Osteoblast (primary cell): ENCODE measurements at regions not wholly inside any gene's neighbourhood (a gene's known extent, or its start where the extent isn't known, plus 50 kb on each side); places are given as distances from the start of the nearest gene placed in this dataset.

Source experiments
- DNase-seq: peaks from one replicate; pipeline ENCODE4 v3.0.0; 2011; ENCODE audit warnings: low spot score, mixed read lengths; ENCODE audit not compliant: insufficient read length; ENCODE audit errors: missing footprints
- H2AFZ ChIP-seq: 2 replicates; pipeline ENCODE4 v1.6.0; 2011; ENCODE audit warnings: mild to moderate bottlenecking, low read length
- H3K27ac ChIP-seq: 2 replicates; pipeline ENCODE4 v1.5.1; 2011; ENCODE audit warnings: mild to moderate bottlenecking, low read depth, low read length, moderate library complexity
- H3K27me3 ChIP-seq: 2 replicates; pipeline ENCODE4 v1.6.0; 2012; ENCODE audit warnings: mild to moderate bottlenecking, control low read depth, inconsistent platforms, low read length, moderate library complexity; ENCODE audit not compliant: insufficient read depth
- H3K36me3 ChIP-seq: 2 replicates; pipeline ENCODE4 v1.5.1; 2011; ENCODE audit warnings: mild to moderate bottlenecking, low read length, control low read depth, moderate library complexity; ENCODE audit not compliant: insufficient read depth
- H3K4me1 ChIP-seq: 2 replicates; pipeline ENCODE4 v1.5.1; 2011; ENCODE audit warnings: mild to moderate bottlenecking, low read length, control low read depth, moderate library complexity; ENCODE audit not compliant: insufficient read depth
- H3K4me2 ChIP-seq: 2 replicates; pipeline ENCODE4 v1.6.0; 2011; ENCODE audit warnings: mild to moderate bottlenecking, low read length; ENCODE audit not compliant: insufficient read depth
- H3K4me3 ChIP-seq: fragments of 200-600 bp; sonication (generic); 3 replicates; pipeline ENCODE4 v1.5.1; 2012; ENCODE audit warnings: mild to moderate bottlenecking, low read length, inconsistent platforms; ENCODE audit not compliant: insufficient read depth
- H3K79me2 ChIP-seq: 2 replicates; pipeline ENCODE4 v1.6.0; 2012; ENCODE audit warnings: mild to moderate bottlenecking, low read length, control low read depth, inconsistent platforms; ENCODE audit not compliant: insufficient read depth
- H3K9me3 ChIP-seq: 2 replicates; pipeline ENCODE4 v1.5.1; 2011; ENCODE audit warnings: low read depth, low read length, control low read depth
- H4K20me1 ChIP-seq: 2 replicates; pipeline ENCODE4 v1.6.0; 2012; ENCODE audit warnings: mild to moderate bottlenecking, low read length, control low read depth; ENCODE audit not compliant: insufficient read depth
- CTCF ChIP-seq: IDR thresholded peaks from 2 replicates; pipeline ENCODE4 v1.5.1; 2011; ENCODE audit warnings: mild to moderate bottlenecking, low read depth, low read length, moderate library complexity; ENCODE audit errors: extremely low read depth

DNA sequence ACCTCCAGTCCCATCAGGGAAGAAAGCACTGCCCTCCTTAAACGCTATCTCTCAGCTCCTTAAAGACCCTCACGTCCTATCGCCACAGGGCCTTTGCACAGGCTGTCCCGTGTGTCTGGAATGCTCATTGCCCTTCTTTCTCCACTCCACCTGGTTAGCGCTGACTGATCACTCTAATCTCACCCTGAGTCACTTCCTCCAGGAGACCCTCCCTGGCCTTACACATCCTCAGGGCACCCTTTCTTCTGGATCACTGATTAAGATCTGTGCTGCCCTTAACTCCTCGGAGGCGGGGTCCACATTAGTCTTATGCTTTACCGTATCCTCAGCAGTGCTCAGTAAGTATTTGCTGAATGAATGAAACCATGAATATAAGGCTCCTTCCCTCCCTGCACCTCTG, 94.7 kb downstream of the SYNE3 start:
- Histone ChIP-seq H3K79me2 (no peaks in the 10 kb centered on the region), H3K27ac (no peak overlapping the region), H3K4me3 (no peak overlapping the region), H3K36me3 (no peaks in the 10 kb centered on the region), H3K4me1 (no peaks in the 10 kb centered on the region), H2AFZ (no peak overlapping the region), H3K4me2 (no peak overlapping the region), H4K20me1 (no peaks in the 10 kb centered on the region), H3K27me3 (no peaks in the 10 kb centered on the region), H3K9me3 (no peaks in the 10 kb centered on the region)
- DNase-seq, result no peak
- no peak for TF ChIP-seq CTCF

DNA sequence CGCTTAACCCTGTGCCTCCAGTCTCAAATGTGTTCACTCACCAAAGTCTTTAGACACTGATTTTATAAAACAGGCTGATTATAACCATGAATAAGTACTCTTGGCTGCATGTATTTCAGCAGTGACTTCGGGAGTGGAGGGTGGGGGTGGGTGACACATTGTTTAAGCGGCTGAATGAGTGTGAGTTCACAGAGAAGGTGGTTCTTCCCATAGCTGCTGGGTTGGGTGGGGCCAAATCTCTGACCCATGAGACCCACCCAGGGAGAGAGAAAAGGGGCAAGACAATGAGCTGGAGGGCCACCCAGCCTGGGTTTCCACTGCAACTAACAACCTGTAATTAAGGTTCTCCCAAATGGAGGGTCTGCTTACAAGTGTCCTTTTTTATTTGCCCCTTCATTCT, 96.4 kb downstream of the SYNE3 start:
- DNase-seq, result no peak
- TF ChIP-seq CTCF, result no peak
- Histone ChIP-seq H4K20me1 (no peaks in the 10 kb centered on the region), H3K9me3 (no peaks in the 10 kb centered on the region), H3K79me2 (no peaks in the 10 kb centered on the region), H3K36me3 (no peaks in the 10 kb centered on the region), H3K4me1 (no peaks in the 10 kb centered on the region), H3K27ac (no peak overlapping the region), H2AFZ (no peak overlapping the region), H3K4me3 (no peak overlapping the region), H3K4me2 (no peak overlapping the region), H3K27me3 (no peaks in the 10 kb centered on the region)

GRCh38 chr14:95419569-95419968, 96.9 kb downstream of the SYNE3 start:
- H3K4me3 ChIP-seq, result no peak overlapping the region
- H3K27ac ChIP-seq, result no peak overlapping the region
- TF ChIP-seq CTCF, result no peak
- H3K9me3 ChIP-seq, result no peaks in the 10 kb centered on the region
- H3K36me3 ChIP-seq, result no peaks in the 10 kb centered on the region
- H3K27me3 ChIP-seq, result no peaks in the 10 kb centered on the region
- no peak for DNase-seq
- no peaks in the 10 kb centered on the region for H3K4me1 ChIP-seq
- no peaks in the 10 kb centered on the region for H4K20me1 ChIP-seq
- no peak overlapping the region for H2AFZ ChIP-seq
- no peak overlapping the region for H3K4me2 ChIP-seq
- no peaks in the 10 kb centered on the region for H3K79me2 ChIP-seq

GRCh38 chr14:95418858-95419257, 97.6 kb downstream of the SYNE3 start:
- no peak for DNase-seq
- H3K9me3 ChIP-seq, result no peaks in the 10 kb centered on the region
- no peak overlapping the region for H3K4me3 ChIP-seq
- no peaks in the 10 kb centered on the region for H3K4me1 ChIP-seq
- H3K27me3 ChIP-seq, result no peaks in the 10 kb centered on the region
- H4K20me1 ChIP-seq, result no peaks in the 10 kb centered on the region
- no peak overlapping the region for H3K27ac ChIP-seq
- no peak overlapping the region for H3K4me2 ChIP-seq
- H3K36me3 ChIP-seq, result no peaks in the 10 kb centered on the region
- H2AFZ ChIP-seq, result no peak overlapping the region
- TF ChIP-seq CTCF, result no peak
- H3K79me2 ChIP-seq, result no peaks in the 10 kb centered on the region
